Urinary bladder (tissue), 3 donors: ENCODE measurements at regions not wholly inside any gene's neighbourhood (a gene's known extent, or its start where the extent isn't known, plus 50 kb on each side); places are given as distances from the start of the nearest gene placed in this dataset.

ENCODE experiments used
- DNase-seq: peaks from one replicate; pipeline ENCODE4 v3.0.0-alpha.2; 2015; ENCODE audit errors: extremely low spot score
- H3K27ac ChIP-seq: one replicate; pipeline ENCODE4 v1.5.1; 2013; ENCODE audit warnings: low read depth, mild to moderate bottlenecking, moderate library complexity
- H3K36me3 ChIP-seq: one replicate; pipeline ENCODE4 v1.6.1; 2013; ENCODE audit warnings: mild to moderate bottlenecking, moderate library complexity; ENCODE audit not compliant: insufficient read depth
- H3K4me1 ChIP-seq: one replicate; pipeline ENCODE4 v1.6.1; 2013; ENCODE audit warnings: mild to moderate bottlenecking, moderate library complexity; ENCODE audit not compliant: insufficient read depth
- H3K4me3 ChIP-seq: one replicate; pipeline ENCODE4 v1.5.1; 2013; ENCODE audit warnings: low read depth, low read length
- WGBS: extraction: QIAGEN DNeasy Blood & Tissue Kit; methylation state at CpG from one replicate; pipeline ENCODE4 v1.1.7; 2013; 5-methylcytosine and 5-hydroxymethylcytosine counted together
- donor health status: healthy with polysubstance abuse.
- donor health status: healthy.

DNA sequence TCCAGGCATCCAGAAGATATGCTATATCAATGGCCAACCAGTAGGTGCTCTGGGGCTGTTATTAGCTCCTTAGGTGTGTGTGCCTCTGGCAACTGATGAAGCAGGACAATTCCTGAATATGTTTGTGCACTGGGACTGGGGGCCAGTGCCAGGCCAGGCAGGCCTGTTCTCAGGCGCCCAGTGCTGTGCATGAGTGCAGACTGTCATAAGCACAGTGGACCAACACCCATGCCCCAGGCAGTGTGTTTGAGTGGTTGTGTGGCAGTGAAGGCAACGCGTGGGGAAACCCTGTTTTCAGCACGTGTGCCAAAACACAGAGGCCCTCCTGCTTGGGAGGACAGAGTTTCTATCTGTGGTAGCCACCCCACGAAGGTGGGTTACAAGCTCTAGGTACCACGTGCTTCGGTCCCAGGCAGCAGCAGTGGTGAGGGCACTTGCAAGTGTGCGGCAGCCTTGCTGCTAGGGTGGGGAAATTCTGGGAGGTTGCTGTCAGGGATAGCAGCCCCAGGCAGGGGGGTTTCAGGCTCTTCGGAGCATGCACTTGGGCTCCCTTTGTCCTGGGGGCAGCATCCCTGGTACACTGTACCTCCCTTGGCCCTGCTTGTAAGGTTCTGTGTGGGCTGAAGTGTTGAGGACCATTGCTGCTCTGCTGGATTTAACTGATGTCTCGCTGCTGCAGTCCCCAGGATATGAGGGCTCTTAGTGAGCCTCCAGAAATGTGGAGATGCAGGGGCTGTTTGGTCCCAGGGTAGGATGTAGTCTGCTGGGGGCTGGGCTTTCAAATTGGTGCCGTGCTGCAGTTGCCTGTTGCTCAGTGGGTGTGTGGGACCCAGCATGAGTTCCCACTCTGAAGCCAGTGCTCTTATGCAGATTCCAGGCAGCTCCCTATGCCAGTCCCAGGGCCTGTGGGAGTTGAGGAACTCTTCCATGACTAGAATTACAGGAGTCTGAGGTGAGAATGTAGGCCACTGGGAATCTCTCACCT is 280.9 kb downstream of the RPRM start:
- 87% methylated on average over 11 of the region's 11 CpGs for WGBS
- no peak for DNase-seq
- H3K36me3 ChIP-seq, result no peaks in the 10 kb centered on the region
- no peak overlapping the region for H3K27ac ChIP-seq
- no peak overlapping the region for H3K4me3 ChIP-seq
- H3K4me1 ChIP-seq, result no peaks in the 10 kb centered on the region

DNA sequence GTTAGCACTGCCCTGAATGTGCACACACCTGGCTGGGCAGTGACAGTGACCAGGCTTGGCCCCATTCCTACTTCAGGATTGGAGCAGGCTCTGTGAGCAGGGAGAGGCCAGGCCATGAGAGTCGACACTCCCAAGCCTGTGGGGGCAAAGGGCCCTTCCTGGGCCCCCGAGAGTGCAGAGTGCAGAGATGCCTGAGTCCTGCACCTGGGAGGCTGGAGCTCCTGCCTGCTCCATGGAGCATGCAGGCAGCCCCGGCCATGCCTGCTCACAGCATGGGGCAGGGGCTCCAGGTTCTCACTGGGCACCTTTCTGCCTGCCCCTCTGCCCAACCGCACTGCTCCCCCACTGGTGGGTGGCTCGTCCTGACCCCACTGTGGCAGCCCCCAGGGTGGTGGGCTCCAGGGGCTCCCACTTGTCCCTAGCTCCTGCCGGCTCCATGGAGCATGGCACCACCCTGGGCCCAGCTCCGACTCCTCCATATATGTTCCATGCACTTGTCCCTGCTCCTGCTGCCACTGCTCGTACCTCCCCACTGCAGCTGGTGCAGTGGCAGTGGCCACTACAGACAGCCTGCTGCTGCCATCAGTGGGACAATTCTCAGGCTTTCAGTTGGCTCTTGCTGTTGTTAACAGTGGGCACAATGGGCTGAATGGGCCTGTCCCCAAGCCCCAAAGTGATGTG is 282.0 kb downstream of the RPRM start:
- Histone ChIP-seq H3K4me1 (no peaks in the 10 kb centered on the region), H3K4me3 (no peak overlapping the region), H3K27ac (no peak overlapping the region), H3K36me3 (no peaks in the 10 kb centered on the region)
- WGBS, result 88% methylated on average over 8 of the region's 8 CpGs
- no peak for DNase-seq

DNA sequence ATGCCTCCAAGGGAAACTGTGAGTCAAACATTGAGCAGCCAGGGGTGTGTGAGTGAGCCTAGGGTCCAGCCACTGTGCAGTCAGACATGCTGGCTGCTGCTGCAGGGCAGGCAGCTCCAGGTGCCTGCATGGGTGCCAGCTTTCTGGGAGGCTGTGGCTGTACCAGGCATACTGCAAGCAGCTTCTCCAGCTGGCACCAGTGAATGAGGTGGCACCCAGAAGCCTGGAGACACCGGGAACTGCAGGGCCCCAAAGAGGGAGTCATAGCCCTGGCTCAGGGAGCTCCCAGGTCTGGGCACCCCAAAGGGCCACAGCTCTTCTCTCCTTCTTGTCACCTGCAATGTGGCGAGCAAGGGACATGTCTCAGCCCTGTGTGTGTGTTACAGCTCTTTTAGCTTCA is 283.2 kb downstream of the RPRM start:
- H3K4me1 ChIP-seq, result no peaks in the 10 kb centered on the region
- 97% methylated on average over 2 of the region's 2 CpGs for WGBS
- no peak for DNase-seq
- H3K4me3 ChIP-seq, result no peak overlapping the region
- H3K27ac ChIP-seq, result no peak overlapping the region
- H3K36me3 ChIP-seq, result no peaks in the 10 kb centered on the region

DNA sequence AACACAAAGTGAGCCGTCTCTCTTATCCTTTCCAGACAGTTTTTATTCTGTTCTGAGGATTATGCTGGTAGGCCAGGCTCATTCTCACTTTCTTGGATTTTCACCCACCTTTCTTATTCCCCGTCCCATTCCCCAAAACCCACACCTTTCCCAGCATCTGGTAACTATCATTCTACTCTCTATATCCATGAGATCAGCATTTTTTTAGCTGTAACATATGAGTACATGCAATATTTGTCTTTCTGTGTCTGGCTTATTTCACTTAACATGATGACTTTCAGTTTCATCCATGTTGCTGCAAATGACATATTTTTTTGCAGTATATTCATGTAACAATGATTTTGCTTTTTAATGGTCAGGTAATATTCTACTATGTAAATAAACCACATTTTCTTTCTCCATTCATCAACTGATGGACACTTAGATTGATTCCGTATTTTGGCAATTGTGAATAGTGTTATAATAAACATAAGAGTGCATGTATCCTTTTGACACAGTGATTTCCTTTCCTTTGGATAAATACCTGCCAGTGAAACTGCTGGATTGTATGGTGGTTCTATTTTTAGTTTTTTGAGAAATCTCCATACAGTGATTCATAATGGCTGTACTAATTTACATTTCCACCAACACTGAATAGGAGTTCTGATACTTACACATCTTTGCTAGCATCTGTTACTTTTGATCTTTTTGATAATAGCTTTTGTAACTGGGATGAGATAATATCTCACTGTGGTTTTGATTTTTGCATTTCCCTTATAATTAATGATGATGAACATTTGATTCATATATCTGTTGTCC is 289.3 kb downstream of the RPRM start:
- Histone ChIP-seq H3K36me3 (no peaks in the 10 kb centered on the region), H3K27ac (no peak overlapping the region), H3K4me3 (no peak overlapping the region), H3K4me1 (no peaks in the 10 kb centered on the region)
- DNase-seq, result no peak
- WGBS, result 90% methylated on average over 3 of the region's 3 CpGs

DNA sequence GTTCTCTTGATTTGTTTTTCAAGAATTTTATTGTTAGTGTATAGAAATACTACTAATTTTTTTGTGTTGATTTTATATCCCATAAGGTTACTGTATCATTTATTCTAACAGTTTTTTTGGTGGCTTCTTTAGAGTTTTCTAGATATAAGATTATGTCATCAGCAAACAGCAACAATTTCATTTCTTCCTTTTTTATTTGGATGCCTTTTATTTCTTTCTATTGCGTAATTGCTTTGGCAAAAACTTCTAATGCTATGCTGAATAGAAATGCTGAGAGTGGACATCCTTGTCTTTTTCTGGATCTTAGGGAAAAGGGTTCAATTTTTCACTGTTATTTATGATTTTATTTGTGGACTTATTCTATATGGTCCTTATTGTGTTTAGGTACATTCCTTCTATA is 298.8 kb downstream of the RPRM start:
- H3K4me3 ChIP-seq, result no peak overlapping the region
- no peak overlapping the region for H3K27ac ChIP-seq
- WGBS, result 99% methylated on average over 1 of the region's 1 CpG

DNA sequence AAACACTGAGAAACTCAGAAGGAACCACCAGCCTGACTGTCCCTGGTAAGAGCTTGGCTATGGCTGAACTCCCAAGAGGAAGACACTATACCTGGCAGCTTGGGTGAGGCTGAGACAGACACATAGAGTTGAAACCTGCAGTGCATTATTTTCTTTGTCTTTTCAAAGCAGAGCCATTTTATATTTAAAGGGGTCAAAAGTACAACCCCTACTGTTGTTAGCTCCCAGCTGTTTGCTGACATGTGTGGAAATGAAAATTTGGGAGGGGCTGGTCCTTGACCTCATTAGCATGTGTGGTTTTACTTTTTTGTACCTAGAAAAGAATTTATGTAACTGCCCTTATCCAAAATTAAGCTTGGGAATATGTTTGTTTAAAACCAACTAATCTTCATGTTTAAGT is 309.0 kb downstream of the RPRM start:
- no peak for DNase-seq
- H3K4me3 ChIP-seq, result no peak overlapping the region
- no peak overlapping the region for H3K27ac ChIP-seq
- H3K4me1 ChIP-seq, result no peaks in the 10 kb centered on the region
- H3K36me3 ChIP-seq, result no peaks in the 10 kb centered on the region

More for the DNA sequence above, 298.8 kb downstream of the RPRM start:
- no peak for DNase-seq
- Histone ChIP-seq H3K36me3 (no peaks in the 10 kb centered on the region), H3K4me1 (no peaks in the 10 kb centered on the region)

DNA sequence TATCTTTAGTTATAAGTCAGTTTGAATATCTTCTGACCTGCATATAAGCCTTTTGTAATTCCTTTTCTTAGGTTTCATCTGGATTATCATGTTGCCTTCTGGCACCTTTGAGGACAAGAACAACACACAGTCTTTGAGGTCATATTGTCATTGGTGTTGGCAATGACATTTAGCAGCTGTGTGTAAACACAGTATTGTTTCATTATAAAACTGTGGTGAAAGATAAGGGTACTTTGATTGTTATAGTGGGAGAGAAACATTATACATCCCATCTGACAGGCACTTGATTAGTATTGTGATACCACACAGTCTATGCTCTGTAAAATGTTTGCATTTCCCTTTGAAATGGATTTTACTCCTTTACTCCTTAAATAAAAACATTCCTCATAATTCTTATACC is 313.5 kb downstream of the RPRM start:
- Histone ChIP-seq H3K4me1 (no peaks in the 10 kb centered on the region), H3K4me3 (no peak overlapping the region), H3K36me3 (no peaks in the 10 kb centered on the region), H3K27ac (no peak overlapping the region)
- no peak for DNase-seq

DNA sequence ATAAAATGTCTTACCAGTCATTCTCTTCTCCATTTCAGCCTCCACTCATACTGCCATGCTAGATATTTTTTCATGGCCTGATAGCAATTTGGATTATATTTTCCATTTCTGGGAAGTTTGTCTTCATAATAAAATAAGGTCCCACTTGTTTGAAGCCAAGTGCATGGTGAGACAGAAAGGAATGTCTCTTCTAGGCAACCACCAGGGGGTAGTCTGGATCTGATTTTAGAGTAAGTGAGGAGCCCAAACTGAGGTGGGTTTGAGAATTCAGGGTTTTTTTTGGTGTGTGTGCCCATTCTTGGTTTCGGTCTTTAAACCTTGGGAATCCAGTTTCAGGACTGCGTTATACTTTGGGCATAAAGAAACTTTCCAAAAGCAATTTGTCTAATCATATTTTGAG is 315.5 kb downstream of the RPRM start:
- WGBS, result 79% methylated on average over 2 of the region's 2 CpGs
- no peak for DNase-seq

DNA sequence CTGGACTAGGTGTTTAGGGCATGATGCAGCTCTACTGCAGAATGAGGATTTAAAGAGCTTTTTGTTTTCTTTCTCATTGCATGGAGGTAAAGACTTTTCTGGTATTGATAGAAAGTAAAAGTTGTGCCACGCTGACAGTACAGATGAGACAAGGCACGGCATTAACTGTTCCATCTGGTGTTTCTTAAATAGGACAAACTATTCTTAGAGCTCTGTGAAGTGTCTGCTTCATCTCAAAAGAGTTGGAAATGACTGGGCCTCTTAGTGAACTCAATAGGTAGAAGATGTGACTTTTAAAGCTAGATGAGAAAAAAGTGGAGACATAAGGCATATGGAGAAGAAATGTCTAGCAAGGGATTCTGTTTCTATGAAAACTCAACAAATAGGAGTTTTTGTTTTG is 321.8 kb downstream of the RPRM start:
- Histone ChIP-seq H3K36me3 (no peaks in the 10 kb centered on the region), H3K4me1 (no peaks in the 10 kb centered on the region), H3K27ac (no peak overlapping the region), H3K4me3 (no peak overlapping the region)
- no peak for DNase-seq
- 48% methylated on average over 2 of the region's 2 CpGs for WGBS

More for the DNA sequence above, 315.5 kb downstream of the RPRM start:
- Histone ChIP-seq H3K36me3 (no peaks in the 10 kb centered on the region), H3K27ac (no peak overlapping the region), H3K4me1 (no peaks in the 10 kb centered on the region), H3K4me3 (no peak overlapping the region)

DNA sequence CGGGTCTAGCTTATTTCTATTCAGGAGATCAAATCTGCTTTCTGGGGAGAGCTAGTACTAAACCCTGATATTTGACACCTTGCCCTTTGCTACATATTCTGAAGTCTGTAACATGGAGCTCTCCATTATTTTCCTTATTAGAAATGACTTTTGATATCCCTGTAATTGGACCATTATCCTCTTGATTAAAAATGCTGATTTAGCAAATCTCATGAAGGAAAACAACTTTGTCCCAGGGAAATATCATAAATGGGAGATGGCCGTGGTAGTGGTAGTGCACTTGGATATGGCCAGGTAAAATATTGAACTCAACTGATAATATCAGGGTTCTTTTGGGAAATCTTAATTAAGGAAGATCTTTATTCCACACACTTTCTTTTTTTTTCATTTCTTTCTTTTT is 326.5 kb downstream of the RPRM start:
- WGBS, result 95% methylated on average over 2 of the region's 2 CpGs
- no peak overlapping the region for H3K4me3 ChIP-seq
- H3K36me3 ChIP-seq, result no peaks in the 10 kb centered on the region
- DNase-seq, result no peak
- H3K27ac ChIP-seq, result no peak overlapping the region
- no peaks in the 10 kb centered on the region for H3K4me1 ChIP-seq

DNA sequence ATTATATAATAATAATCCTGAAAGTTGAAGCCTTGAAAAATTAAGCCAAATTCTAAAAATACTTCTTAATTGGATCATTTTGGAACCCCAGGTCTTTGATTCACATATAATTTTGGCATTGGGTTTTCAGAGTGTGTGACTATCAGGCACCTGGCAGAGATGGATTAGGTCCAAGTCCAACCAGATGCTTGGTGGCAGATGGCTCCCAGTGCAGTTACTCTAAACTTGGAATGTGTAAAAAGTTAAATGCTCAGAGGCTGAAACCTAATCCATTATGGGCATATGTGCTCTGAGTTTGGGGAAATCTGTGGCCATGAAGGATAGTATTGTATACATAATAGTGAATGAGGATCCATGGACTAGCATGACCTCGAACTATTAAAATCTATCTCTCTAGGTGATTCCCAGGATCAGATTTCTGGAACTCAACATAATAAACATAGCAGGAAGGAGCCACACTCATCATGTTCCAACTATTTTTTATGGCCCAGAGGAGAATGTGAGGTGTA is 333.0 kb downstream of the RPRM start:
- no peak for DNase-seq
- Histone ChIP-seq H3K4me1 (no peaks in the 10 kb centered on the region), H3K4me3 (no peak overlapping the region), H3K27ac (no peak overlapping the region), H3K36me3 (no peaks in the 10 kb centered on the region)
- WGBS, result 79% methylated on average over 1 of the region's 1 CpG

DNA sequence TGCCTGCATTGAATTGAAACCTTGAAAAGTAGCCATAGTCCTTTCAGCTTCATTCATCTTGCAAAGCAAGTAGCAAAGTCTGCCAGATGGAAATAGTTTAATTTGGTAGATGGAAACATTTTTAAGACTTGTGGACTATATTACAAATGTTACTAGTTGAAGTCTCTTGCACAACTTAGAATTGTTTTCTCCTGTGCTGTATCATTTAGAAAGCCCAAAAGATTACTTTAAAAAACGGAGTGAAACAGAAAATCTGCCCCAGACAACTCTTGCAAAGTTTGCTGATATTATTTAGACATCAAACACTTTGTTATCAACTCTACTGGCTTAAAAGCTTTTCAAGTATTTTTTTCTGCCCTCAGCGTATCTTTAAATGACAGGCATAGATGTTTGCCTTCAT is 335.0 kb downstream of the RPRM start:
- Histone ChIP-seq H3K36me3 (no peaks in the 10 kb centered on the region), H3K4me1 (no peaks in the 10 kb centered on the region), H3K27ac (no peak overlapping the region), H3K4me3 (no peak overlapping the region)
- WGBS, result 23% methylated on average over 2 of the region's 2 CpGs
- DNase-seq, result no peak

DNA sequence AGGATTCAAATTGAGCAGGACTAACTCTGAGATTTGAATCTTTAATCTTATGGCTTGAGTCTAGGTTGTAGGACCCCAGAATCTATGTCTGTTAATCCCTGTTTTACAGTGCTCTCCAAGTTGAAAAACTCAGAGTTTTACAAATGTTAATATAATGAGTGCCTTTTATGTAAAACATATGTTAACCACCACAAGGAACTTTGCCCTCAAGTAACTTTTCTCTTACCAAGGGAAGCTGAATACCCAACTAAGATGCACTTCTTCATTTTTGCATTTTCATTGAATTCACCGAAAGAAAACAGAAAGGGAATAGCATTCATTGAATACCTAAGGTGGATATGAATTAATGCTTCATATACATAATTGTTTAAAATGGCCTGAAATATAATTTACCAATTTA is 338.1 kb downstream of the RPRM start:
- no peaks in the 10 kb centered on the region for H3K4me1 ChIP-seq
- H3K4me3 ChIP-seq, result no peak overlapping the region
- H3K27ac ChIP-seq, result no peak overlapping the region
- WGBS, result 96% methylated on average over 1 of the region's 1 CpG
- no peaks in the 10 kb centered on the region for H3K36me3 ChIP-seq
- no peak for DNase-seq
